ENCODE measurements at regions not wholly inside any gene's neighbourhood (a gene's known extent, or its start where the extent isn't known, plus 50 kb on each side); places are given as distances from the start of the nearest gene placed in this dataset.
"Not testable (repeated sequence)": the region's sequence is repeated elsewhere in the genome, so short reads cannot be mapped to it uniquely, and the experiment has no call there.

- TF ChIP-seq CTCF (IDR thresholded peaks at IDR 0.05; ENCODE audit: borderline replicate concordance, extremely low read depth, low read length, poor library complexity, severe bottlenecking); EZH2 (IDR thresholded peaks at IDR 0.05; ENCODE audit: borderline replicate concordance, low read depth, low read length, severe bottlenecking): not testable (repeated sequence)
Observed at GRCh38 chr17:83204736-83205386, 125.5 kb downstream of the METRNL start.

Measured in DND-41 (cell line).